B cell (primary cell): ENCODE measurements at regions not wholly inside any gene's neighbourhood (a gene's known extent, or its start where the extent isn't known, plus 50 kb on each side); places are given as distances from the start of the nearest gene placed in this dataset.

Source experiments
- ATAC-seq: fragments of 200-7000 bp; cut with Tn5 transposase; one replicate; pipeline ENCODE4 v1.10.0; 2021; ENCODE audit warnings: low read depth, mild to moderate bottlenecking, moderate number of reproducible peaks, moderate library complexity
- CTCF ChIA-PET: fragments of 350-600 bp; sonication (Branson Sonifier 250); formaldehyde crosslinking; loops from one replicate; lab custom pipeline; 2021; ENCODE audit warnings: antibody characterized with exemption, inconsistent platforms; lab: Charles Lee
- POLR2A ChIA-PET: fragments of 350-600 bp; sonication (Branson Sonifier 250); formaldehyde crosslinking; loops from one replicate; lab custom pipeline; 2021; ENCODE audit warnings: antibody characterized with exemption; lab: Charles Lee
- DNase-seq: peaks from one replicate; pipeline ENCODE4 v3.0.0; 2013
- H2AFZ ChIP-seq: 2 replicates; pipeline ENCODE4 v1.6.1; 2012; ENCODE audit warnings: mild to moderate bottlenecking, low read depth, low read length; ENCODE audit not compliant: insufficient read depth, poor library complexity, severe bottlenecking
- H3K27ac ChIP-seq, 2 donors: 1 replicate in 1 of 2; 2 replicates in 1 of 2; pipeline ENCODE4 v1.5.1; 2012 to 2013; ENCODE audit warnings: low read length in 2 of 2, mild to moderate bottlenecking in 2 of 2, moderate library complexity in 1 of 2
- H3K27me3 ChIP-seq, 4 experiments: fragments of 200-600 bp in 1 of 4; sonication (generic) in 1 of 4; replicated peaks in 1 of 4; 1 replicate in 2 of 4; 2 replicates in 2 of 4; pipeline versions ENCODE4 v1.6.1 to v1.7.0; 2013 to 2016; ENCODE audit warnings: low read length in 3 of 4, mild to moderate bottlenecking in 2 of 4, mixed read lengths in 1 of 4, moderate library complexity in 1 of 4; ENCODE audit not compliant: insufficient read depth in 4 of 4, control insufficient read depth in 3 of 4; ENCODE audit errors: control extremely low read depth in 1 of 4
- H3K36me3 ChIP-seq, 2 experiments: replicated peaks in 1 of 2; 1 replicate in 1 of 2; 2 replicates in 1 of 2; pipeline versions ENCODE4 v1.6.1 to v1.7.1; 2013; ENCODE audit warnings: low read length in 1 of 2; ENCODE audit not compliant: insufficient read depth in 2 of 2, control insufficient read depth in 1 of 2; ENCODE audit errors: control extremely low read depth in 1 of 2, extremely low read depth in 1 of 2
- H3K4me1 ChIP-seq, 2 donors: fragments of 200-600 bp in 1 of 2; sonication (generic) in 1 of 2; 1 replicate in 1 of 2; 2 replicates in 1 of 2; pipeline versions ENCODE4 v1.5.1 to v1.6.1; 2013 to 2017; ENCODE audit warnings: low read length in 2 of 2; ENCODE audit not compliant: control insufficient read depth in 2 of 2, insufficient read depth in 2 of 2
- H3K4me2 ChIP-seq: replicated peaks from 2 replicates; pipeline ENCODE3; 2012; ENCODE audit warnings: mild to moderate bottlenecking, low read depth, low read length; ENCODE audit not compliant: poor library complexity, severe bottlenecking
- H3K4me3 ChIP-seq, 5 experiments: fragments of 200-600 bp in 1 of 5; sonication (generic) in 1 of 5; 1 replicate in 3 of 5; 2 replicates in 2 of 5; pipeline versions ENCODE4 v1.5.1 to v1.7.0; 2011 to 2016; ENCODE audit warnings: low read length in 4 of 5, mild to moderate bottlenecking in 4 of 5, low read depth in 2 of 5, control low read depth in 1 of 5, moderate library complexity in 1 of 5; ENCODE audit not compliant: insufficient read depth in 1 of 5; ENCODE audit errors: control extremely low read depth in 1 of 5, extremely low read depth in 1 of 5
- H3K79me2 ChIP-seq: fragments of 200-600 bp; sonication (generic); one replicate; pipeline ENCODE4 v1.6.0; 2016; ENCODE audit warnings: low read length; ENCODE audit not compliant: control insufficient read depth, insufficient read depth
- H3K9ac ChIP-seq: fragments of 200-600 bp; sonication (generic); 2 replicates; pipeline ENCODE4 v1.6.1; 2017; ENCODE audit warnings: mild to moderate bottlenecking, low read length, moderate library complexity
- H3K9me3 ChIP-seq, 3 donors: one replicate each; pipeline versions ENCODE4 v1.6.1 to v1.7.1; 2013; ENCODE audit warnings: low read length in 2 of 3; ENCODE audit not compliant: control insufficient read depth in 2 of 3, insufficient read depth in 1 of 3; ENCODE audit errors: control extremely low read depth in 1 of 3
- H4K20me1 ChIP-seq: 2 replicates; pipeline ENCODE4 v1.6.0; 2012; ENCODE audit warnings: mild to moderate bottlenecking, low read length; ENCODE audit not compliant: insufficient read depth, control insufficient read depth, poor library complexity, severe bottlenecking
- H3K27ac Mint-ChIP-seq: one replicate; pipeline ENCODE4 v1.8.0; 2021; ENCODE audit warnings: mixed read lengths
- H3K27me3 Mint-ChIP-seq: one replicate; pipeline ENCODE4 v1.8.0; 2021; ENCODE audit warnings: mixed read lengths
- H3K4me1 Mint-ChIP-seq: one replicate; pipeline ENCODE4 v1.8.0; 2021; ENCODE audit warnings: mixed read lengths
- H3K4me3 Mint-ChIP-seq: one replicate; pipeline ENCODE4 v1.8.0; 2021; ENCODE audit warnings: mixed read lengths
- H3K9me3 Mint-ChIP-seq: one replicate; pipeline ENCODE4 v1.8.0; 2022; ENCODE audit warnings: mixed read lengths; ENCODE audit not compliant: insufficient read depth
- EZH2 ChIP-seq: IDR thresholded peaks from 2 replicates; pipeline ENCODE4 v1.6.1; 2012; ENCODE audit warnings: borderline replicate concordance, low read depth, mild to moderate bottlenecking, moderate library complexity, low read length; ENCODE audit not compliant: insufficient read depth, poor library complexity, severe bottlenecking
- WGBS: methylation state at CpG from one replicate; pipeline ENCODE4 v1.1.5; 2013; ENCODE audit warnings: missing lambda C conversion rate; ENCODE audit not compliant: insufficient coverage; 5-methylcytosine and 5-hydroxymethylcytosine counted together
- intact Hi-C: fragments of 100-400 bp; cut with micrococcal nuclease; formaldehyde crosslinking; loops from one replicate; pipeline ENCODE4 v1.10.0; 2022
- TF ChIP-seq, protein P1 (sequence below): fragments of 200-600 bp; IDR thresholded peaks from one replicate; pipeline ENCODE4 v1.8.0; 2022; ENCODE audit warnings: antibody characterized with exemption, mild to moderate bottlenecking

DNA sequence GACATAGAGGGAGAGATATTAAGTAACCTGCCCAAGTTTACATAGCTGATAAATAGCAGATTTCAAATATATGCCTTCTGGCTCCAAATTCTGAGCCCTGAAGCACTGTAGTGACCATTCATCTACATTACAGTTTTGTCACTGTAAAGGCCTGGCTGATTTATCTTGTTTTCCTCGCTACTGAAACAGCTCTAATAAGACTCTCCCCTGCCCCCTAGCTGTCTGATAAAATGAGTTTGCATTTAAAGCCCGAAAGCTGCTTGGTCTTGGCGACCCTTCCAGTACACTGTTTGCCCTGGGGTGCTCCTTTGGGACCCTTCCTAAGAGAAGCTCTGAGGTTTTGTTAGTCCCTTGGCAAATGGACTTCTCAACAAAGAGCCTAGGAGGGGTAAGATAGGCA, 59.7 kb upstream of the RAB11FIP2 start:
- Histone ChIP-seq H3K36me3 (no peaks in the 10 kb centered on the region), H3K4me2 (no peak overlapping the region), H2AFZ (no peak overlapping the region), H3K27me3 (no peaks in the 10 kb centered on the region), H3K4me3 (no peak overlapping the region), H4K20me1 (no peaks in the 10 kb centered on the region), H3K9ac (no peak overlapping the region), H3K79me2 (no peaks in the 10 kb centered on the region), H3K4me1 (no peaks in the 10 kb centered on the region), H3K9me3 (no peaks in the 10 kb centered on the region), H3K27ac (no peak overlapping the region)
- DNase-seq (no peak), ATAC-seq (no peak)
- ChIA-PET CTCF (interaction anchor here (0.9 kb wide), 1 partner anchor 610 kb away, joined by 3 read pairs; no protein-coding TSS in a partner anchor), POLR2A (no interaction called here)
- WGBS, result 57% methylated on average over 2 of the region's 3 CpGs
- Mint-ChIP-seq H3K9me3 (no peaks in the 10 kb centered on the region), H3K4me3 (no peak overlapping the region), H3K4me1 (no peaks in the 10 kb centered on the region), H3K27ac (no peak overlapping the region), H3K27me3 (peaks cover 14% of the 10 kb centered on the region)
- no peak for TF ChIP-seq EZH2
- TF ChIP-seq, protein P1, sequence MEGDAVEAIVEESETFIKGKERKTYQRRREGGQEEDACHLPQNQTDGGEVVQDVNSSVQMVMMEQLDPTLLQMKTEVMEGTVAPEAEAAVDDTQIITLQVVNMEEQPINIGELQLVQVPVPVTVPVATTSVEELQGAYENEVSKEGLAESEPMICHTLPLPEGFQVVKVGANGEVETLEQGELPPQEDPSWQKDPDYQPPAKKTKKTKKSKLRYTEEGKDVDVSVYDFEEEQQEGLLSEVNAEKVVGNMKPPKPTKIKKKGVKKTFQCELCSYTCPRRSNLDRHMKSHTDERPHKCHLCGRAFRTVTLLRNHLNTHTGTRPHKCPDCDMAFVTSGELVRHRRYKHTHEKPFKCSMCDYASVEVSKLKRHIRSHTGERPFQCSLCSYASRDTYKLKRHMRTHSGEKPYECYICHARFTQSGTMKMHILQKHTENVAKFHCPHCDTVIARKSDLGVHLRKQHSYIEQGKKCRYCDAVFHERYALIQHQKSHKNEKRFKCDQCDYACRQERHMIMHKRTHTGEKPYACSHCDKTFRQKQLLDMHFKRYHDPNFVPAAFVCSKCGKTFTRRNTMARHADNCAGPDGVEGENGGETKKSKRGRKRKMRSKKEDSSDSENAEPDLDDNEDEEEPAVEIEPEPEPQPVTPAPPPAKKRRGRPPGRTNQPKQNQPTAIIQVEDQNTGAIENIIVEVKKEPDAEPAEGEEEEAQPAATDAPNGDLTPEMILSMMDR, result no peak
- intact Hi-C loops, result no loop called here

DNA sequence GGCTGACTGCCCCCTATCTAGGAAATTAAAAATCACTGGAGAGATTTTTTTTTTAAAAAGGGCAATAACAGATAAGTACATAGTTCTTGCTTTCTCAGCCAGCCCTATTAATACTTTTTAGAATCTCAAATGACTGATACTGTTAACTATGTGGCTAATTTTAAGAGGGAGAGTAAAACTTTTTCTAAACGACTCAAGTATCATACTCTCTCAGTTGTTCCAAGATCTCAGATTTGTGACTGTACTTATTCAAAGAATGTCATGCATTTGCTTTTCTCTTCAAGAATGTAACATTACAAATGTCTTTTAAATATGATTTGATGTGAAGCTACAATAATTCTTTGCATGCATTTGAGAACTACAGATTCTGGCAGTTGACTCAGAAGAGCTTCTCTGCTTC, 55.4 kb upstream of the RAB11FIP2 start:
- CTCF ChIA-PET, result no interaction called here
- intact Hi-C loops, result no loop called here
- Histone ChIP-seq H3K36me3 (no peaks in the 10 kb centered on the region), H4K20me1 (no peaks in the 10 kb centered on the region), H3K9ac (no peak overlapping the region), H3K27me3 (no peaks in the 10 kb centered on the region), H3K4me2 (no peak overlapping the region), H3K9me3 (no peaks in the 10 kb centered on the region), H3K27ac (no peak overlapping the region), H3K4me1 (no peaks in the 10 kb centered on the region), H3K79me2 (no peaks in the 10 kb centered on the region), H2AFZ (no peak overlapping the region), H3K4me3 (no peak overlapping the region)
- DNase-seq (no peak), ATAC-seq (no peak)
- TF ChIP-seq EZH2, result no peak
- TF ChIP-seq, protein P1, result no peak
- H3K4me3 Mint-ChIP-seq, result no peak overlapping the region
- no peaks in the 10 kb centered on the region for H3K9me3 Mint-ChIP-seq
- POLR2A ChIA-PET, result no interaction called here
- H3K27me3 Mint-ChIP-seq, result peaks cover 9% of the 10 kb centered on the region
- no peaks in the 10 kb centered on the region for H3K4me1 Mint-ChIP-seq
- H3K27ac Mint-ChIP-seq, result no peak overlapping the region
- WGBS, result no CpG with 5 or more reads among the region's 1 CpG
